ENCODE measurements at regions not wholly inside any gene's neighbourhood (a gene's known extent, or its start where the extent isn't known, plus 50 kb on each side); places are given as distances from the start of the nearest gene placed in this dataset.

DNA sequence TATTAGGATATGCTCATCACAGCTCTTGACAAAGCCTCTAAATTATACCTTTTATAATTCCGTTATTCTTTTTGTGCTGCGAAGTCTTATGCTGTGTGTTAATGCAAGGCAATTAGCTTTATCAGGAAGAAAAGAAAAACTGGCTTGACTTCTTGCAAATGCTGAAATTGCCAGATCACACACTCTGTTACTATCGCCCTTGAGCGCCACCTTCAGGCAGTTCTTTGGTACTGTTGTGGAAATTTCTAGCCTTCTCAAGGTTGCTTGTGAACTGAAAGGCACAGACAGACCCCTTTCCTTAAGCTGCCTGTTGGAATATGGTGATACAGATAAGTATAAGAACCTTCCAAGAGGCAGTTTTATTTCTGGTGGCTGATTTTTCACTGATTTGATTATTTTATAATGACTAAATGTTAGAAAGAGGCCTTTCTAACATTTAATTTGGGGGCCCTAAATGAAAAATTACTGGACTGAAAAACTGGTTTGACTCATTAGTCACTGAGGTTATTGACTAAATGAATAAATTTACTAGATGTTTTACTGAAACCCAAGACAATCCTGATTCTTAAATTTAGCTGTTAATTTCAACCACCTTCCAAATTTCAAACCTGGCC lies 126.2 kb upstream of the RASGRP1 start:
- CTCF ChIA-PET: interaction anchor here (0.7 to 11.1 kb wide), 68 partner anchors 8 to 1406 kb away, joined by 3 to 195 read pairs (median 6); partner anchors contain the start of genes FAM98B and RASGRP1
- TF ChIP-seq CTCF (IDR thresholded peaks at IDR 0.05; ENCODE audit: control extremely low read depth, extremely low read depth, low read depth, missing control alignments): peak; percentile 77
- POLR2A ChIA-PET: interaction anchor here (0.6 to 1.6 kb wide), 3 partner anchors 16 to 132 kb away, joined by 3 to 5 read pairs (median 4); partner anchors contain the start of gene RASGRP1
- DNase-seq (ENCODE audit: extremely low spot score): peak; percentile 49

DNA sequence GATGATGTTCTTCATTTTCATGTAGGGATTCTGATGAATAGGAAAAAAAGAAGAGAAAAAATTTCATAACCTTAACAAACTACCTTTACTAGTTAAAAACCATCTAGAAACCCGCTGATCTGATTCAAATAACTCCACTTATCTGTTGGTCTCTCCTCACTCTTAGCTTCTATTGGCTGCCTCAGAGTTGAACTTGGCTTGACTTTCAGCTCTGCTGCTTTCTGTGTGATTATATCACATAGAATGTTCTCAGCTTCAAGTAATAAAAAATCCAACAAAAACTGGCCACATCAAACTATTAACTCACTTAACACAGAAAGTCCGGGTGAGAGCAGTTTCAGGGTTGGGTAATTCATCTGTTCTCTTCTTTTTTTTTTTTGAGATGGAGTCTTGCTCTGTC lies 126.8 kb upstream of the RASGRP1 start:
- no peak for DNase-seq (ENCODE audit: extremely low spot score)
- POLR2A ChIA-PET: interaction anchor here (0.6 to 1.6 kb wide), 3 partner anchors 16 to 238 kb away, joined by 3 to 4 read pairs (median 3); partner anchors contain the start of gene FAM98B
- TF ChIP-seq CTCF (IDR thresholded peaks at IDR 0.05; ENCODE audit: control extremely low read depth, extremely low read depth, low read depth, missing control alignments): no peak
- CTCF ChIA-PET: interaction anchor here (0.8 to 11.1 kb wide), 57 partner anchors 7 to 1405 kb away, joined by 3 to 195 read pairs (median 7); partner anchors contain the start of genes FAM98B and RASGRP1

DNA sequence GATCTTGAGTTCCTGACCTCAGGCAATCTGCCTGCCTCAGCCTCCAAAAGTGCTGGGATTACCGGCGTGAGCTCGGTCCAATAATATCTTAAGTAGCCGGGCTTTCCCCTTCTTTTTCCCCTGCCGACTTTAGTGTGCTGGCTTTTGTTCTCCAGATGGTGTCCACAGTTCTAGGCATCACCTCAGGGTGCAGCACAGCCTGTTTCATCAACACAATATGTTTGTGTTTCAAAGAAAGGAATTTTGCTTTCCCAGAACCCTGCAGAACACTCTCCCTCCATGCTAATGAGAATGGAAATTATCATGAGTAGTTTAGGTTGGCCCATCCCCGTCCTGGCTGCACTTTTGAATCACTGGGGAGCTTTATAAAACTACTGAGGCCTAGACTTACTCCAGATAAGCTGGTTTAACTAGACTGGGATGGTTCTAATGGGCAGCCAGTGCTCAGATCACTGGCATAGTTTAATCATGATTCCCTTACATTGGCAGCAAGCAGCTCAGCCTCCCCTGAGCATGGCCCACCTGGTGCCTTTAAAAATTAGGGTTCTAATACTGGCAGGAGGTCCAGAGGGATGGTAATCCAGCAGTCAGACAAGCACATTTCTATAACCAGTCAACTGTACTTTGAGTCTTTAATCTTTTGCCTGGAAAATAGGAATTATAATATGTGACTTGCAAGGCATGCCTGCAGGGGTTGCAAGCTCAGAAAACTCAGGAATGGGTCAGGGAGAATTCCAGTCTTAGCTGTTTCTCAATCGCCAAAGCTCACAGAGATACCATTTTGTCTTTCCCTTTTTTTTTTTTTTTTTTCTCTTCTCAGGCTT lies 127.6 kb upstream of the RASGRP1 start:
- DNase-seq (ENCODE audit: extremely low spot score): no peak
- TF ChIP-seq CTCF (IDR thresholded peaks at IDR 0.05; ENCODE audit: control extremely low read depth, extremely low read depth, low read depth, missing control alignments): no peak
- ChIA-PET CTCF (interaction anchor here (0.7 to 11.1 kb wide), 31 partner anchors 6 to 440 kb away, joined by 3 to 195 read pairs (median 14); partner anchors contain the start of genes FAM98B and RASGRP1), POLR2A (interaction anchor here (0.7 to 1.6 kb wide), 2 partner anchors 17 to 238 kb away, joined by 3 to 4 read pairs; partner anchors contain the start of gene FAM98B)

GRCh38 chr15:38692789-38693062 lies 128.1 kb upstream of the RASGRP1 start:
- CTCF ChIA-PET: interaction anchor here (0.9 to 11.1 kb wide), 14 partner anchors 6 to 265 kb away, joined by 3 to 195 read pairs (median 27); partner anchors contain the start of gene RASGRP1
- POLR2A ChIA-PET: no interaction called here

GRCh38 chr15:38695249-38696108 lies 130.9 kb upstream of the RASGRP1 start:
- DNase-seq (ENCODE audit: extremely low spot score): no peak
- CTCF ChIA-PET: interaction anchor here (0.9 to 9.7 kb wide), 12 partner anchors 8 to 255 kb away, joined by 3 to 195 read pairs (median 6); partner anchors contain the start of genes FAM98B and RASGRP1
- POLR2A ChIA-PET: no interaction called here
- TF ChIP-seq CTCF (IDR thresholded peaks at IDR 0.05; ENCODE audit: control extremely low read depth, extremely low read depth, low read depth, missing control alignments): no peak

More at GRCh38 chr15:38692789-38693062, 128.1 kb upstream of the RASGRP1 start:
- no peak for TF ChIP-seq CTCF (IDR thresholded peaks at IDR 0.05; ENCODE audit: control extremely low read depth, extremely low read depth, low read depth, missing control alignments)
- no peak for DNase-seq (ENCODE audit: extremely low spot score)

All from GM10248 (cell line).